Mucosa of descending colon (tissue), 3 donors: ENCODE measurements at regions not wholly inside any gene's neighbourhood (a gene's known extent, or its start where the extent isn't known, plus 50 kb on each side); places are given as distances from the start of the nearest gene placed in this dataset.
A peak's percentile ranks its signal among the peaks of the same experiment; 100 is the strongest.

Source experiments
- ATAC-seq: fragments of 200-7000 bp; cut with Tn5 transposase; one replicate; pipeline ENCODE4 v1.9.1; 2020; ENCODE audit warnings: mild to moderate bottlenecking, moderate library complexity
- DNase-seq, 3 donors: peaks; one replicate each; pipeline ENCODE4 v3.0.0-alpha.2; 2020
- H3K36me3 ChIP-seq: fragments of 200-600 bp; one replicate; pipeline ENCODE4 v1.8.0; 2021; ENCODE audit warnings: low read depth, mild to moderate bottlenecking
- H3K4me1 ChIP-seq: fragments of 200-600 bp; one replicate; pipeline ENCODE4 v1.8.0; 2021; ENCODE audit warnings: low read depth, mild to moderate bottlenecking
- H3K4me3 ChIP-seq: fragments of 200-600 bp; one replicate; pipeline ENCODE4 v1.8.0; 2021; ENCODE audit warnings: mild to moderate bottlenecking
- H3K9me3 ChIP-seq: fragments of 200-600 bp; one replicate; pipeline ENCODE4 v1.8.0; 2021; ENCODE audit warnings: mild to moderate bottlenecking
- intact Hi-C, 2 donors: fragments of 100-400 bp; cut with DNase I in 1 of 2; cut with micrococcal nuclease in 1 of 2; formaldehyde crosslinking; loops; one replicate each; pipeline versions ENCODE4 v1.11.0 to v1.11.1; 2022; cut with DNase I, micrococcal nuclease
- TF ChIP-seq, protein P1 (sequence below): fragments of 200-600 bp; IDR thresholded peaks from one replicate; pipeline ENCODE4 v1.8.0; 2022; ENCODE audit warnings: antibody characterized with exemption, mild to moderate bottlenecking
- donor health status: DM: no; HTN: no; CAD: no; lungs with moderate emphysema.
- donor health status: DM: no; HTN: no; CAD: no.
- donor health status: DM: no; HTN: yes; CAD: no.

DNA sequence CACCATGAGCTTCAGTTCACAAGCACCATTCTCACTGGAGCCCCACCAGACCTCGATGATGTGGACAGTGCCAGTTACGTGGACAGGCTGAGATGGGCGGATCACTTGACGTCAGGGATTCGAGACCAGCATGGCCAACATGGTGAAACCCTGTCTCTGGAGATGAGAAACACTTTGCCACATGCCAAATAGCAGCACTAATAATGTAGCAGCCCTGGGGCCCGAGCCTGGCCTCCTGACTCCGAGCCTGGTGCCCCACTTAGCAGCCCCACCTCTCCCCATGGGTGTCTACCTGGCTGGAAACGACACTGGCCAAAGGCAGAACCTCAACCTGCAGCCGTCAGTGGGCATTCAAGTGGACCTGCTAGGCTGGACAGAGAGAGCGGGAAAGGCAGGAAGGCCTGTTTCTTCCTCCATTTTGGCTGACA lies 129.1 kb downstream of the TOMM20 start:
- Histone ChIP-seq H3K4me1 (peaks cover 30% of the 10 kb centered on the region), H3K36me3 (no peaks in the 10 kb centered on the region), H3K9me3 (no peaks in the 10 kb centered on the region), H3K4me3 (no peak overlapping the region)
- ATAC-seq (no peak), DNase-seq (no peak)
- intact Hi-C loops, result no loop called here
- TF ChIP-seq, protein P1, sequence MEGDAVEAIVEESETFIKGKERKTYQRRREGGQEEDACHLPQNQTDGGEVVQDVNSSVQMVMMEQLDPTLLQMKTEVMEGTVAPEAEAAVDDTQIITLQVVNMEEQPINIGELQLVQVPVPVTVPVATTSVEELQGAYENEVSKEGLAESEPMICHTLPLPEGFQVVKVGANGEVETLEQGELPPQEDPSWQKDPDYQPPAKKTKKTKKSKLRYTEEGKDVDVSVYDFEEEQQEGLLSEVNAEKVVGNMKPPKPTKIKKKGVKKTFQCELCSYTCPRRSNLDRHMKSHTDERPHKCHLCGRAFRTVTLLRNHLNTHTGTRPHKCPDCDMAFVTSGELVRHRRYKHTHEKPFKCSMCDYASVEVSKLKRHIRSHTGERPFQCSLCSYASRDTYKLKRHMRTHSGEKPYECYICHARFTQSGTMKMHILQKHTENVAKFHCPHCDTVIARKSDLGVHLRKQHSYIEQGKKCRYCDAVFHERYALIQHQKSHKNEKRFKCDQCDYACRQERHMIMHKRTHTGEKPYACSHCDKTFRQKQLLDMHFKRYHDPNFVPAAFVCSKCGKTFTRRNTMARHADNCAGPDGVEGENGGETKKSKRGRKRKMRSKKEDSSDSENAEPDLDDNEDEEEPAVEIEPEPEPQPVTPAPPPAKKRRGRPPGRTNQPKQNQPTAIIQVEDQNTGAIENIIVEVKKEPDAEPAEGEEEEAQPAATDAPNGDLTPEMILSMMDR, result no peak

DNA sequence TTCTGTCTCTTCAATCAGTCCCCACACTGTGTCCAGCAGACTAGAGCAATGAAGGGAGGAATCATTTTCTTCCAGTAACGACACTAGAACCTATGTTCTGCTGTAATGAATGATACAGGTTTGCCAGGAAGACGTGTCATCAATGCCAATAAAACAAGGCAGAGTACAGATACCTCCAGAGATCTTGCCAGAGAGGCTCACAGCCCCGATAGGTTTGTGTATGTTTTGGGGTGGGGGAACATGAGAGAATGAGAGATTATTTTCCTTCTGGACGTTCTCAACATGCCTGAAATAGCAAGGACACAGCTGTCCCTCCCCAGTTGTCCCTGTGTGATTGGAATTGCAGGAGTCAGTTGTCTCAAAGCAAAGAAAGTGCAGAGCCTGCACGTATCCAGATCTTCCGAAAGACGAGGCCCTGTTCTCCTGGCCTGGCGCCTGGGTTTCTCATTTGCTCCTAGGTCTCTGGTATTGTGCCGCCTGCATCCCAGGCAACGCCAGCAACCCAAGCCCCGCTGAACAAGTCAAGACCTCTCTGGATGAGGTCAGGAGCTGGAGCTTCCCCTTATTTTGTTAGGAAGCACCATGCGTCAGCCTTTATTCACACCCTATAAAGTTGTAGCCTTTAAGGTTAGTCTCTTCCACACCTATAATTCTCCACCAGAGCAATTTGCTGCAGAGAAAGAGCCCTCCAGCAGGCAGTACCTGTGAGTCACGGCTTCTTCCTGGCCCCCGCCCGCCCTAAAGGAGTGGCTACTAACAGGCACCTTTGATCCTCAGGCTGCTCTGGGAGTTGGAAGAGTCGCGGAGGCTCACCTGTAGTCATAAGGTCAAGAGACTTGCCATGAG lies 130.5 kb downstream of the TOMM20 start:
- Histone ChIP-seq H3K4me3 (no peak overlapping the region), H3K9me3 (no peaks in the 10 kb centered on the region), H3K36me3 (no peaks in the 10 kb centered on the region), H3K4me1 (peaks cover 30% of the 10 kb centered on the region)
- TF ChIP-seq, protein P1, result no peak
- intact Hi-C loops, result no loop called here
- peak; percentile 88 for ATAC-seq
- DNase-seq, result peak; percentile 87 to 91 (median 89)

DNA sequence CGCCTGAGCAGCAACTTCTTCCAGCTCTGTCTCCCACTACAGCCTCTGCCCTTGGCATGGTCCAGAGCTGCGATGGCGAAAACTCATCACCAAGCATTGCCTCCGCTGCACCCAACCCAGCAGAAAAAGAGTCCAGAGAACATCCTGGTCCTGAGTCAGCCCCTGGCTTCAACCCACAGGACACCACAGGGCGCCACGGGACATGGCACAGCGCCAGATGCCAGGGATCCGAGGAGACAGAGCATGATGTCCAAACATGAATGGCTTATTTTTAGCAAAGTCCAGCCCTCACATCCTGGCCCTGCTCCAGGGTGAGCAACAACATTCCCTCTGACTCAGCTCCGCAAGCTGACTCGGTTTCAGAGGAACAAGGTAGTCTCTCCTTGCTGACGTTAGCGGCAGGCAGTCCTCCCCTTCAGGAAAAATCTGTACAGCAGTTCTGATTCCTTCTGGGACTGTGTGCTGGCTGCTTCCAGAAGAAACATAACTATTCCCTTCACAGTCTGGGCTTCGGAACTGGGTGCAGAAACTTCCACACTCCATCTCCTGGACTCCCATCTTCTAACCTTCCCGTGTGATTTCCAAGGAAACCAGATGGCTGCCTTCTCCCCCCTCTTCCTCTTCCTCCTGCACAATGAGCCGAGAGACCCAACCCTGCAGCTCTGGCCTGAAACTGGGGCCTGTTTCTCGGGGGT lies 131.3 kb downstream of the TOMM20 start:
- Histone ChIP-seq H3K4me1 (peaks cover 30% of the 10 kb centered on the region), H3K4me3 (peak overlapping the region; percentile 14), H3K36me3 (no peaks in the 10 kb centered on the region), H3K9me3 (no peaks in the 10 kb centered on the region)
- intact Hi-C loops, result no loop called here
- TF ChIP-seq, protein P1, result no peak
- ATAC-seq (peak; percentile 83), DNase-seq (peak; percentile 85 to 94 (median 90))

DNA sequence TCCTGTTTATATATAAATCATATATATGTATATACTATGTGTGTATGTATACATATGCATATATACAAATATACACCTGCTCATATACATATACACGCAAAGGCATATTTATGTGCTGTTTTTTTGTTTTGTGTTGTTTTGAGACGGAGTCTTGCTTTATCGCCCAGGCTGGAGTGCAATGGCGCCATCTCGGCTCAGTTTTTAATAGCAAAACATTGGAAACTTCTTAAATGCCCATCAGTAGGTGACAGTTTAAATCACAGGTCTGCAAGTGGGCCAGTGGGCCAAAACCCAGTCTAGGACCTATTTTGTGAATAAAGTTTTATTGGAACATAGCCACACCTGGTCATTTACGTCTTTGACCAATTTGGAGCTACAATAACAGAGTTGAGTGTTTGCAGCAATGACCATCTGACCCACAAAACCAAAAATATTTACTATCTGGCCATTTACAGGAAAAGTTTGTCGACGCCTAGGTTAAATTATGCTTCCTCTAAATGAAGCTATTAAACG lies 132.3 kb downstream of the TOMM20 start:
- intact Hi-C loops, result no loop called here
- Histone ChIP-seq H3K36me3 (no peaks in the 10 kb centered on the region), H3K4me1 (peaks cover 30% of the 10 kb centered on the region), H3K4me3 (no peak overlapping the region), H3K9me3 (no peaks in the 10 kb centered on the region)
- TF ChIP-seq, protein P1, result no peak
- no peak for ATAC-seq
- no peak for DNase-seq

DNA sequence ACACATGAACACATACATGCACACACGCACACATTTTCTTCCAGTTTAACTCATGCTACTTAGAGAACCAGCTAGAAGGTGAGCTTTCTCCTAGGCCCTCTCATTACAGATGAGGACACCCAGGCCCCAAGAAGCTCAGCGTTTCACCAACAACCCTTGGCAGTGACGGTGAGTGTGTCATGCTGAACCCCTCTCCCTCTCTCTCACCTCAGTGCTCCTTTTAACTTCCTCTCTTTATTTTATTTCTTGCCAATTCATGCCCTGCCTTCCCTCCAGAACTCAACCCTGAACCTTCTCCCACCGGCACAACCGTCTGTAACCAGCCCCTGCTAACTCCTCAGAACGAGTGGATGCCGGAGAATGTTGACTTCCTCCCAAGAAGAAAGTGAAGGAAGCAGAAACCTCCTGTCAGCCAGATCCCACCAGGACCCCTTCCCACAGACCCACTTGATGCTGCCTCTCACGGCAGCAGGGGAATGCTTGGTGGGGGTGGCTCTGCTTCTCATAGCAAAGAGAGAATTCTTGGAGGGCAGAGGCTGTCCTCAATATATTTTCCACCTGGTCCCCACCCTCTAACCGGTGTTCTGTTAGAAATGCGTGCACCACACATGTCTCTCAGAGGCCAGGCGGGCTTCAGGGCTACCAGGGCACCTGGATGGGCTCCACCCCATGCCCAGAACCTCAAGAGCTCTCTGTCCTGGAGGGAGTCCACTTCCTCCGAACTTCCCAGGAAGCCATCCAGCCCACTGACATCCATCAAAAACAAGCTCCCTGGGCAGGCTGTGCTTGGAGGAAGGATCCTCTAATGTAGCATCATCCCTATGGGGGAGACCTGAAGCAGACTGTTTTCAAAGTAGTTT lies 134.0 kb downstream of the TOMM20 start:
- DNase-seq, result no peak
- TF ChIP-seq, protein P1, result no peak
- H3K4me1 ChIP-seq, result peaks cover 30% of the 10 kb centered on the region
- no peaks in the 10 kb centered on the region for H3K9me3 ChIP-seq
- H3K4me3 ChIP-seq, result no peak overlapping the region
- intact Hi-C loops, result no loop called here
- H3K36me3 ChIP-seq, result no peaks in the 10 kb centered on the region
- ATAC-seq, result no peak
